ENCODE measurements at regions not wholly inside any gene's neighbourhood (a gene's known extent, or its start where the extent isn't known, plus 50 kb on each side); places are given as distances from the start of the nearest gene placed in this dataset.

- TF ChIP-seq REST (IDR thresholded peaks at IDR 0.05; ENCODE audit: insufficient replicate concordance, low read depth): no peak
- TF ChIP-seq, protein P1, sequence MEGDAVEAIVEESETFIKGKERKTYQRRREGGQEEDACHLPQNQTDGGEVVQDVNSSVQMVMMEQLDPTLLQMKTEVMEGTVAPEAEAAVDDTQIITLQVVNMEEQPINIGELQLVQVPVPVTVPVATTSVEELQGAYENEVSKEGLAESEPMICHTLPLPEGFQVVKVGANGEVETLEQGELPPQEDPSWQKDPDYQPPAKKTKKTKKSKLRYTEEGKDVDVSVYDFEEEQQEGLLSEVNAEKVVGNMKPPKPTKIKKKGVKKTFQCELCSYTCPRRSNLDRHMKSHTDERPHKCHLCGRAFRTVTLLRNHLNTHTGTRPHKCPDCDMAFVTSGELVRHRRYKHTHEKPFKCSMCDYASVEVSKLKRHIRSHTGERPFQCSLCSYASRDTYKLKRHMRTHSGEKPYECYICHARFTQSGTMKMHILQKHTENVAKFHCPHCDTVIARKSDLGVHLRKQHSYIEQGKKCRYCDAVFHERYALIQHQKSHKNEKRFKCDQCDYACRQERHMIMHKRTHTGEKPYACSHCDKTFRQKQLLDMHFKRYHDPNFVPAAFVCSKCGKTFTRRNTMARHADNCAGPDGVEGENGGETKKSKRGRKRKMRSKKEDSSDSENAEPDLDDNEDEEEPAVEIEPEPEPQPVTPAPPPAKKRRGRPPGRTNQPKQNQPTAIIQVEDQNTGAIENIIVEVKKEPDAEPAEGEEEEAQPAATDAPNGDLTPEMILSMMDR (IDR thresholded peaks at IDR 0.05; ENCODE audit: insufficient read depth, low read length): no peak
- no peak for TF ChIP-seq POLR2AphosphoS5 (IDR thresholded peaks at IDR 0.05; ENCODE audit: low read depth)
- no peak for TF ChIP-seq SPI1 (IDR thresholded peaks at IDR 0.05; ENCODE audit: borderline replicate concordance, low read depth)
- no peak for TF ChIP-seq GABPA (IDR thresholded peaks at IDR 0.05; ENCODE audit: low read depth)
Observed at GRCh38 chr14:65301862-65302539, 110.5 kb upstream of the FUT8 start.

Measured in HL-60 (cell line).